DMS53 treated with DMSO at 0.1 percent for 48 hours (cell line): ENCODE measurements at regions not wholly inside any gene's neighbourhood (a gene's known extent, or its start where the extent isn't known, plus 50 kb on each side); places are given as distances from the start of the nearest gene placed in this dataset.

Experiments
- DNase-seq: peaks from one replicate; lab custom pipeline; 2025; ENCODE audit not compliant: unreplicated experiment; lab: John Stamatoyannopoulos, UW

DNA sequence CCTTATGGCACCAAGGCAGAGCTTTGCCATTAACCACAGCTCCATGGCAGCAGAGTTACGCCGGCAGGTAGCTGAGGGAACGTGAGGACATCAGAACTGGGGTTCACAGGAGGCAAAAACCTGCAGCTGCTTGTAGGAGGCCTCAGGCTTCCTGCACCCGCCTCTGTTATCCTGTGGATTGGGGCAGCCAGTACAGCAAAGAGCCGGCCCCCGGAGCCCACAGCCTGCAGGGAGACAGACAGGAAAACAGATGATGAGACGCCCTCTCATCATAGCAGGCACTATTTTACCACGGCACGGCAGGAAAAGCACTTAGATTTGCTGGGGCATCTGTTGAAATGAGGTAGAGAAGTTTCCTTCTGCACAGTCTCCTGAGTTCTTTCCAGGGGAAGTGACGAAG is 870.3 kb downstream of the TBC1D22A start:
- DNase-seq = no peak

DNA sequence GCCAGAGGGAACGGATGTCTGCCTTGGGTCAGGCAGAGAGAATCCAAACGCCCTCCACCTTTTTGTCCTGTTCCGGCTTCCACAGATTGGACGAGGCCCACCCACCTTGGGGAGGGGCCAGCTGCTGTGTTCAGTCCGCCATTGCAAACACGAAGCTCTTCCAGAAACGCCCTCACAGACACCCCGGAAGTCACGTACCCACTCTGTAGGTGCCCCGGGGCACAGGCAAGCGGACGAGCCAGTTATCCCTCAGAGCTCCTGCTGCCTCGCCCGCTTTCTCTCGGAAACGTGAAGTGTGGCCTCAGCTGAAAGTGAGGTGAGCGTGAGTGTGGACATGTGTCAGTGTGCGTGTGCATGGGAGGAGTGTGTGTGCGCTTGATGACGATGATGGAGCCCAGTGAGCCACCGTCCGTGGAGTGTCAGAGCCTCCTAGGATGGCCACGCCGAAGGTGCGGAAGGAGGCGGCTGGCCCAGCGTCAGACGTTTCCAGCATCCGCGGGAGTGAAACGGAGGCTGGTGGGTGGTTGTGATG is 869.2 kb downstream of the TBC1D22A start:
- peak; percentile 75 for DNase-seq

- no peak for DNase-seq
Observed at GRCh38 chr22:47630741-47631534, 868.5 kb downstream of the TBC1D22A start.

DNA sequence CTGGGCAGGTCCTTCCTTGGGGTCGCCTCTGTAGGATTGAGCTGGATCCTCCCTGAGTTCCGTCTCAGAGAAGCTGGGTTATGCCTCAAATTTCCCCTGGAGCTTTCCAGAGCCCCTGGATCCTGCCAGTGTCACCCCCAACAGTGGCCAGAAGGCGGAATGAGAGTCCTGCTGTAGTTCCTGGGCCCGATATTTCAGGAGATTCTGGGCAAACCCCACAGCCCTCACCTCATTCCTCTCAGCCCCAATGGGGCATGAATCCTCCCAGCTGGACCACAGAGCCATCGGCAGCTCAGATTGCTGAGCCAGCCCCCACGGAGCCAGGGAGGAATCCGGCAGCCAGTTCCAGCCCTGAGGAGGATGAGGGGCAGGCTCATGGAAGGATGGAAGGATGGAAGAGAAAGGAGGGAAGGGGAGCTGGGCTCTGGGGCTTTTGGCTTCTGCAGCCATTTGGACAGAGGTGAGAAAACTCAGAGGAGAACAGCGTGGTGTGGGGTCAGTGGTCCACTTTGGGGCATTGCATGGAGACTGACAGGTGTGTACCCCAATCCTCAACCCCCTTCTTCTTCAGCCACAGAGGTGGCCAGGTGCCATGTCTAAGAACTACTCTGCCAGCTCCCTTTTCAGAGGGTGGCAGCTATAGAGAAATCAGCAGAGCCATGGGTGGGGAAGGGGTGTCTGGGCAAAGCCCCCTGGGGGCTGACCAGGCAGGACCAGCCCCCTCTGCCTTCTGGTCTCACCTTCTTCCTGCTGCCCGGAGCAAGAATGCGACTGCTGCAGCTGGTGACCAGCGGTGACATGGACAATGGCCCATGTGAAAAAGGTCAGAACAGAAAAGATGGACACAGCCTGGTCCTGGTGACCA is 867.6 kb downstream of the TBC1D22A start:
- no peak for DNase-seq

GRCh38 chr22:47629273-47629711 is 866.8 kb downstream of the TBC1D22A start:
- DNase-seq = no peak

DNA sequence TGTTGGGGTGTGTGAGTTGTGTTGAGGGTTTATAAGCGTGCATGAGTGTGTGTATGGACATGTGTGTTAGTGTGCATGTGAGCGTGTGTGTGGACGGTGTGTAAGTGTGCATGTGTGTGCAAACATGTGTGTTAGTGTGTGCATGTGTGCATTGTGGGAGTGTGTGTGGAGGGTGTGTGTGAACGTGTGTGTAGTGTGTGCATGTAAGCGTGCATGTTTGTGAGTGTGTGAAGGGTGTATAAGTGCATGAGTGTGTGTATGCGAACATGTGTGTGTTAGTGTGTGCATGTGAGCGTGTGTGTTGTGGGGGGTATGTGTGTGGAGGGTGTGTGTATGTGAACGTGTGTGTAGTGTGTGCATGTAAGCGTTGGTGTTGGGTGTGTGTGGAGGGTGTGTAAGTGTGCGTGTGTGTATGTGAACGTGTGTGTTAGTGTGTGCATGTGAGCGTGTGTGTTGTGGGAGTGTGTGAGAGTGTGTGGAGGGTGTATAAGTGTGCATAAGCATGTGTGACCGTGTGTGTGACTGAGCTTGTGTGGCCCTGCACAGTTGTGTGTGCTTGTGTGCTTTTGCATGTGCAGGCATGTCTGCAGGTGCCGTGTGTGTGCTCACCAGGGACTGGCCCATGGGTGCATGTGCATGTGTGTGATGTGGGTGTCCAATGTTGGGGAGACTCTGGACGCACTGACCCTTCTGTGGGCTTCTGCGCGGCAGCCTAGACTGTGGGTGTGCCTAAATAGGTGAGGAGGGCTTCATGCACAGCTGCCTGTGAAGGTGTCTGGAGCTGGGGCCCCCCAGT is 866.2 kb downstream of the TBC1D22A start:
- no peak for DNase-seq

DNA sequence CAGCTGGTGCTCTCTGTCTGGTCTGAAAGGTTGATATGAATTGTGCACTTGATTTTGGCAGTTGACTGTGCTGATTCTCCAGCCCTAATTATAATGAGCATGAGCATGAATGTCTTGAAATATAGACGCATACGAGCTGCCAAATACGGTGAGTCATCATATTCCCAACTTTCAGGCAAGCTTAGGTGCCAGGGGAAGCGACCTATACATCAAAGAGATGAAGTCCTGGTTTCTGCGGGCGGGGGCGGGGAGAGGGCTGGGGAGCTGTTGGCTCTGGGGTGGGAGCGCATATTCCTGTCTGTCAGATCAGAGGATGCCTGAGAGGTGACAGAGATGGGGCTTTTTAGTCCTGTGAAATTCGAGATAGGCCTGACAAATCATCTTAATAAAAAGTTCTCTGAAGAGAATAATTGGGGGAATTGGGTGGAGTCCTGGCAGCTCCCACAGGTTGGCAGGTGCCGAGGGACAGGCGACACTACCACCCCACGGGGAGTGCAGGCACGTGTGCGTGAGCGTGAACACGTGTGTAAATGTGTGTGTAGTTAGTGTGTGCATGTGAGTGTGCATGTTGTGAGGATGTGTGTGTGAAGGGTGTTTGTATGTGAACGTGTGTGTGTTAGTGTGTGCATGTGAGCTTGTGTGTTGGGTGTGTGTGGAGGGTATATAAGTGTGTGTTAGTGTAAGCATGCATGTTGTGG is 865.3 kb downstream of the TBC1D22A start:
- DNase-seq = no peak

GRCh38 chr22:47626428-47627390 is 864.3 kb downstream of the TBC1D22A start:
- no peak for DNase-seq

DNA sequence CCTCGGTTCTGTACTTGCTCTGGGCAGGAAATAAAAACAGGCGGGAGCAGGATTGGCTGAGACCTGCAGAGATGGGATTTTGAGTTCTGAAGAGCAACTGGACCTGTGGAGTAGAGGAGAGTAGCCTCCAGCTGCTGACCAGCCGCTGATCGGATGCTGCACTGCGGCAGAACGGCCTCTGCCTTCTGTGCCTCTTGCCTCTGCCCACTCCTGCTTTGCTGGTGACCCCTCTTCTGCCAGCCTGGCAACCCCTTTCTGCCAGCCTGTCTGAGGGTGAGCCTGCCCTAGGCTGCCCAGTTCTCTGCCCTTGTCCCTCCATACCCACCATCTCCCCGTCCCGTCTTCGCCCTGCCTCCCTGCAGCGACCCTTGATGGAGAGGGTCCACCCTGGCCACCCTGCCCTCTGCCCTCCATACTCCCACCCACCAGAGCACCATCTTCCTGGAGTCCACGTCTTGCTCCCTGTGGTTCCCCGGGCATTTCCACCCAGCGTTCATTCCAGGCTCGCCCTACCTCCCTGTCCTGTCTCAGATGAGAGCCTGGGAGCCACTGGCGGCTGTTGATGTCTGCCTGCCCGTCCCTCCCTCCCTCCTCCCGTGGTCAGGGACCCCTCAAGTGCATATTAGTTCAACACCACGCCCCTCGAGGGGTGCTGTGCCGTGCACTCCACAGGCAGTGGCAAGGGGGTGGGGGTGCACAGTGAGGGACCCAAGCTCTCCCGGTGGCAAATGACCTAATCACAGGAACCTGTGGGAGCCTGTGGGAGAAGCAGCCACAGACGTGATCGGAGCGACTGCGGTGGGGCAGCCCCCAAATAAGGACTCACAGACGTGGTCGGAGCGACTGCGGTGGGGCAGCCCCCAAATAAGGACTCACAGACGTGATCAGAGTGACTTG is 863.3 kb downstream of the TBC1D22A start:
- no peak for DNase-seq

DNA sequence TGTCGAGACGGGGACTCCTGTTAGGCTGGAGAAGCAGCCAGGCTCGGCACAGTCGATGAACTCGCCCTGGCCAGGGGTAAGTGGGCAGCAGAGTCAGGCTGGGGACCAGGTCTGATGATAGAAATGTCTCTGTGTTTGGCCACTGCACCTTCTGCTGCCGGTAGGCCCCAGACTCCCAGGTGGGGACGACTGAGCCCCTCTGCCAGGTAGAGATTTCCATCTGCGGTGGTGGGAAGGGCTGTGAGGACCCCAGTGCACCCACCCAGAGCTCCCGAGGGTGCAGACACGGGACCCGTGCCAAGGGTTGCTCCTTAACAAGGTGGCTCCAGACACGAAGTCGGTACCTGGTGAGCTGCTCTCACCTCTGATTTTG is 862.5 kb downstream of the TBC1D22A start:
- no peak for DNase-seq

DNA sequence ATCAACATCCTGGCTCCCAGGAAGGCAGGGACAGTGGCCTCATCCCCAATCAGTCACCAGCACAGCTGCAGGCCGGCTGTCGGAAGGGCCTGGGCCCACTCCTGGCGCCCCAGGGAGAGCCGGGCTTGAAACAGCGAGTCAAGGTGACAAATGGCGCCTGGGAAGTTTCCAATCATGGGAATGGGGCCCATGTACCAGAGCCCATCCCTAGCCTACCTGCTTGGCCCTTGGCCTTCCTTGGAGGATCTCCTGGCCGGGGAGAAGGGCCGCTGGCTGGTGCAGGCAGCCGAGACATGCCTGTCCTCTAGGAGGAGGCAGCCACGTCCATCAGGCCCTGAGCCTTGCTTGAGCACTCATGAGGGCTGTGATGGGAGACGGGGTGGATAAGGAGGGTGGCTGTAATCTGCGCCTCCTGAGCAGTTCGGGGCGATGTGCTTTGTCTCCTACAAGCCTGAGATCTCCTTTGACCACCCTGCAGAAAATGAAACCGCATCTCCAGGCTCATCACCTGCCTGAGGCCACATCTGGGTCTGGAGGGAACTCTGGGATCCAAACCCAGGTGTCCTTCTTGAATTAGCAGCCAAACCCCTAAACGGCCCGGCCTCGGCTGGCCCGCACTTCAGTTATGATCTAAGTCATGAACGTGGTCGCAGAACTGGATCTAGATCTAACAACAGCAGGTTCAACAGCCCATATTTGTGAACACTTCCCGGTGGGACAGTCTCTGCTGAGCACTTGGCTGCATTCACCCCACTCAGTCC is 862.0 kb downstream of the TBC1D22A start:
- no peak for DNase-seq

DNA sequence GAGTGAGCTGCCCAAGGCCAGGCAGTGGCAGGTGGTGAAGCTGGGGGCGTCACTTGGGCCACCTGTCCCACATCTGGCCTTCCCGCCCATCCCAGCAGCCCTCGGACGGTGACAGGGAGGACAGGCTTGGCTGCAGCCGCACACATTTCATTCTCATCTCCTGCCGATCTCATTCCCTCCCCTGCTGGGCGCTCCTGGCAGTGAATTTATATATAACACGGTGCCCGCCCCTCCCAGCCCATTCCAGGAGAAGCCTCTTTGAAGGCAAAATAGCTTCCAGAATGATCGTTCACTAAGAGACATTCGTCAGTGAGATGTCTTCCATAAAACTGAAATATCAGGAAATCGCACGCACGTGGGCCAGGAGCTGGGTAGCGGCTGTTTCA is 861.3 kb downstream of the TBC1D22A start:
- no peak for DNase-seq

- DNase-seq = no peak
Observed at GRCh38 chr22:47623066-47623762, 860.8 kb downstream of the TBC1D22A start.

- no peak for DNase-seq
Observed at GRCh38 chr22:47622541-47622940, 860.1 kb downstream of the TBC1D22A start.

DNA sequence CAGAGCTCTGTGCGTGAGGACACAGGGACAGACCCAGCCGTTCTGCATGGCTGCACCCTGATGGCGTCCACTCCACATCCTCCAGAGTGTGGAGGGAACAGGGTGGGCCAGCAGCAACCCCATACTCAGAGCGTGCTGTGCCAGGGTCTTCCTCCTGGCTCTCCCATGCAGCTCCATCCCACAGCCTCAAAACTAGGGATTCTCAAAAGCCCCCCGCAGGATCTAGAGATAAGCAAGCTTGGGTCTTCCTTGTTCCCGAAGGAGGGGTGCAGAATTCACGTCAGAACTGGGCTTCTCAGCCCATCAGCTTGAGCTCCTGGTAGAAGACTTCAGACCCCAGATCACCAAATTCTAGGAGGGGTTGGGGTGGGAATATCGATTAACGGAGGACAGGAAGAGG is 858.8 kb downstream of the TBC1D22A start:
- no peak for DNase-seq

DNA sequence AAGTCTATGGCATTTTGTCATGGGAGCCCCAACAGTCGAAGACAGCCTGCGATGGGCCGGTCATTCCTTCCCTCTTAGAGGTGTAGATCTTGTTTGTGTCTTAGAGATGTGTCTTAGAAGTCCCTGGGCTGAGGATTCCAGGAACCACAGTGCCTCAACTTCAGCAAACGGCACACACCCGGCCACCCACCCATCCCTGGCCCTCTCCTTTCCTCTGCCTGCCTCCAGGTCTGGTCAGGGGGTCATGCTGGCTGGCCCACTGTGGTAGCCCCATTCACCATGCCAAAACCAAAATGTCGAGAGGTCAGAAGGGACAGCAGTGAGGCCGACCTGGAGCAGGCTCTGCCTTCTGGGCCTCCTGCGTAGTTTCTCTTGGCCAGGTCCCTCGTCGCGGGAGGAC is 857.9 kb downstream of the TBC1D22A start:
- DNase-seq = no peak

GRCh38 chr22:47619631-47620030 is 857.2 kb downstream of the TBC1D22A start:
- DNase-seq = no peak
